Posterior cingulate gyrus (tissue), 11 donors: ENCODE measurements at regions not wholly inside any gene's neighbourhood (a gene's known extent, or its start where the extent isn't known, plus 50 kb on each side); places are given as distances from the start of the nearest gene placed in this dataset.
A peak's percentile ranks its signal among the peaks of the same experiment; 100 is the strongest.
"Not testable (repeated sequence)": the region's sequence is repeated elsewhere in the genome, so short reads cannot be mapped to it uniquely, and the experiment has no call there.

Experiments
- DNase-seq, 10 donors: peaks; one replicate each; pipeline versions ENCODE4 v3.0.0 to v3.0.0-alpha.2; 2020 to 2021; ENCODE audit warnings: mixed read lengths in 3 of 10
- intact Hi-C: fragments of 100-400 bp; cut with DNase I; formaldehyde crosslinking; loops from one replicate; pipeline ENCODE4 v1.15.1; 2023

- intact Hi-C loops = loop anchor here (10.0 kb wide), 2 partner anchors 230 to 510 kb away; partner anchors contain the start of gene SLC7A14
Measured at GRCh38 chr3:170814822-170815221, 55.2 kb downstream of the RPL22L1 start.

GRCh38 chr3:170813266-170813665 lies 56.7 kb downstream of the RPL22L1 start:
- DNase-seq = no peak
- intact Hi-C loops = loop anchor here (10.0 kb wide), 2 partner anchors 228 to 508 kb away; partner anchors contain the start of gene SLC7A14

More at GRCh38 chr3:170814822-170815221, 55.2 kb downstream of the RPL22L1 start:
- DNase-seq = no peak

- intact Hi-C loops = loop anchor here (1.0 to 10.0 kb wide), 3 partner anchors 227 to 507 kb away; partner anchors contain the start of gene SLC7A14
- DNase-seq = peak in 8 of 10 donors; percentile 24 to 90 (median 71)
Measured at GRCh38 chr3:170811928-170812591, 57.9 kb downstream of the RPL22L1 start.

GRCh38 chr3:170811515-170811914 lies 58.5 kb downstream of the RPL22L1 start:
- DNase-seq = no peak
- intact Hi-C loops = loop anchor here (10.0 kb wide), 2 partner anchors 227 to 507 kb away; partner anchors contain the start of gene SLC7A14

- intact Hi-C loops = loop anchor here (10.0 kb wide), 2 partner anchors 225 to 505 kb away; partner anchors contain the start of gene SLC7A14
Measured at GRCh38 chr3:170809975-170810357, 60.0 kb downstream of the RPL22L1 start.

GRCh38 chr3:170809007-170809974 lies 60.7 kb downstream of the RPL22L1 start:
- DNase-seq = peak in 7 of 10 donors; percentile 19 to 90 (median 54)
- intact Hi-C loops = no loop called here

More at GRCh38 chr3:170809975-170810357, 60.0 kb downstream of the RPL22L1 start:
- no peak for DNase-seq

- intact Hi-C loops = no loop called here
- DNase-seq = no peak
Measured at GRCh38 chr3:170808041-170808440, 62.0 kb downstream of the RPL22L1 start.

- intact Hi-C loops = no loop called here
- no peak for DNase-seq
Measured at GRCh38 chr3:170806676-170807075, 63.3 kb downstream of the RPL22L1 start.

- no peak for DNase-seq
- intact Hi-C loops = no loop called here
Measured at GRCh38 chr3:170806141-170806540, 63.9 kb downstream of the RPL22L1 start.

GRCh38 chr3:170805296-170805695 lies 64.7 kb downstream of the RPL22L1 start:
- intact Hi-C loops, DNase-seq: not testable (repeated sequence)

GRCh38 chr3:170804634-170805033 lies 65.4 kb downstream of the RPL22L1 start:
- DNase-seq, intact Hi-C loops: not testable (repeated sequence)

GRCh38 chr3:170804078-170804477 lies 65.9 kb downstream of the RPL22L1 start:
- no peak for DNase-seq
- intact Hi-C loops = no loop called here

GRCh38 chr3:170802164-170803151 lies 67.5 kb downstream of the RPL22L1 start:
- DNase-seq = no peak
- intact Hi-C loops = no loop called here

- intact Hi-C loops = no loop called here
- DNase-seq = no peak
Measured at GRCh38 chr3:170801597-170801996, 68.4 kb downstream of the RPL22L1 start.

GRCh38 chr3:170800275-170800674 lies 69.7 kb downstream of the RPL22L1 start:
- intact Hi-C loops, DNase-seq: not testable (repeated sequence)

- DNase-seq = no peak
- intact Hi-C loops = no loop called here
Measured at GRCh38 chr3:170799009-170799408, 71.0 kb downstream of the RPL22L1 start.

GRCh38 chr3:170797685-170798084 lies 72.3 kb downstream of the RPL22L1 start:
- DNase-seq = no peak
- intact Hi-C loops = no loop called here

- intact Hi-C loops = no loop called here
Measured at GRCh38 chr3:170792471-170792870, 77.5 kb downstream of the RPL22L1 start.

GRCh38 chr3:170790647-170791046 lies 79.3 kb downstream of the RPL22L1 start:
- DNase-seq = no peak
- intact Hi-C loops = no loop called here

More at GRCh38 chr3:170792471-170792870, 77.5 kb downstream of the RPL22L1 start:
- no peak for DNase-seq

GRCh38 chr3:170787464-170787863 lies 82.5 kb downstream of the RPL22L1 start:
- intact Hi-C loops = no loop called here

More at GRCh38 chr3:170787464-170787863, 82.5 kb downstream of the RPL22L1 start:
- no peak for DNase-seq
